ENCODE measurements at regions not wholly inside any gene's neighbourhood (a gene's known extent, or its start where the extent isn't known, plus 50 kb on each side); places are given as distances from the start of the nearest gene placed in this dataset.

DNA sequence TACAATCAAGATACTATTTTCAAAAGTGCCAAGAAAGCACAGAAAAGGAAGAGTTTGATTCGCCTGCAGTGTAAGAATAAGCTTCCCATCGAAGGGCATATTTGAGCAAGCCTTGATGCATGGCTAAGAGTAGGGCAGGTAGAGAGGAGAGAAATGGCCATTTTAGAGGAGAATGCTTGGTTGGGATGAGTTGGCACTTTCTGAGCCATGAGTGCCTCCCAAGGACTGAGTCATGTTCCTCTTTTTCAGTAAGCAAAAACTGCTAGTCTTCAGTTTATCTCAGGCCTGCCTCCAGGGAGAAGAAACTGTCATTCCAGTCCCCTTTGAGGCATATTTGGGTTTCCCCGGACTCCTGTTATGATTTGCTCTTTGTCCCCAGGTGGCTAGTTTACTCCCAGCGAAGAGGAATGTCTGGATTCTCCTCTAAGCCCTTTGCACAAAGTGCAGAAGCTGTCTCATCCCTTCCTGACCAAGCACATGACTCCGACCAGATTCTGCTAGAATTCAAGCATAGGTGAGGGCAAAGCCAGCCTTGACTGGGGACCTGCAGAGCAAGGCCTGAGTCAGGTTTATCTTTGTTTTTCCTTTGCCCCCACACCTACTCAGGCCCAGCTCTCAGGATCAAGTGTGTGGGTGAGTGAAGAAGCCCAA is 115.2 kb downstream of the TTC32 start:
- FAIRE-seq (no peak), DNase-seq (ENCODE audit: low spot score in 2 of 2) (no peak)

GRCh38 chr2:19785867-19786266 is 115.9 kb downstream of the TTC32 start:
- DNase-seq (ENCODE audit: low spot score in 2 of 2) = no peak
- no peak for FAIRE-seq

GRCh38 chr2:19785447-19785846 is 116.3 kb downstream of the TTC32 start:
- FAIRE-seq (no peak), DNase-seq (ENCODE audit: low spot score in 2 of 2) (no peak)

- FAIRE-seq = no peak
- no peak for DNase-seq (ENCODE audit: low spot score in 2 of 2)
Measured at GRCh38 chr2:19784456-19784855, 117.3 kb downstream of the TTC32 start.

DNA sequence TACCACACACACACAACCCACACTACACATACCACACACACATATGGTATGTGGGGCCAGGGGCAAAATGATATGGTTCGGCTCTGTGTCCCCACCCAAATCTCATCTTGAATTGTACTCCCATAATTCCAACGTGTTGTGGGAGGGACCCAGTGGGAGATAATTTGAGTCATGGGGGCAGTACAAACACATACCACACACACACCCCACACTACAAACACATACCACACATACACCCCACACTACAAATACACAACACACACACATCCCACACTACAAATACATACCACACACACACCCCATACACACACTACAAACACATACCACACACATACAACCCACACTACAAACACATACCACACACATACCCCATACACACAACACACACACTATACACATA is 117.8 kb downstream of the TTC32 start:
- DNase-seq (ENCODE audit: low spot score in 2 of 2) = no peak
- FAIRE-seq = no peak

DNA sequence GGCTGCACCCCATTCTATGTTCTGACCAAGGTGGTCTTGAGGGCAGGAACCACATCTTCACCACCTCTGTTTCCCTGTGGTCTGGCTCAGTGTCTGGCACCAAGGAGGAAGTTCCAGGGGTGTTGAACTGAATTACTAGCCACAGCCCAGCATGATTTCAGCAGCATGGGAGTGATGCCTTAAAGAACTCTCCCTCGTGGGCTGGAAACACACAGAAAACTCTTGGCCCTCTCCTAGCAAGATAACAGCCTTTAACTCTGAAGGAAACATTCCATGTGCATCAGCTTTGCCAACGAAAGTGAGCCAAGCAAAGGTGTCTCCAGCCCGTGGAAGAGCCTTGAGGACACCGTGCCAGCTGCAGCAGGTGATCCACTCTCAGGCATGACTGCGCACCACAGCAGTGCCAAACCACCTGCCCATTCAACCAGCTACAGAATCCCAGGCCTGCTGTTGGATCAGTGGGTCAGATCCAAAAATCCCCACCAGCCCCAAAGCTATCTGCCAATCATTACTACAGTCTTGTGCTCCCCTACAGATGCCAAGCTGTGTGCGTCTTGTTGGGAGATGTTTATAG is 124.8 kb downstream of the TTC32 start:
- DNase-seq (ENCODE audit: low spot score in 2 of 2) (no peak), FAIRE-seq (no peak)

DNA sequence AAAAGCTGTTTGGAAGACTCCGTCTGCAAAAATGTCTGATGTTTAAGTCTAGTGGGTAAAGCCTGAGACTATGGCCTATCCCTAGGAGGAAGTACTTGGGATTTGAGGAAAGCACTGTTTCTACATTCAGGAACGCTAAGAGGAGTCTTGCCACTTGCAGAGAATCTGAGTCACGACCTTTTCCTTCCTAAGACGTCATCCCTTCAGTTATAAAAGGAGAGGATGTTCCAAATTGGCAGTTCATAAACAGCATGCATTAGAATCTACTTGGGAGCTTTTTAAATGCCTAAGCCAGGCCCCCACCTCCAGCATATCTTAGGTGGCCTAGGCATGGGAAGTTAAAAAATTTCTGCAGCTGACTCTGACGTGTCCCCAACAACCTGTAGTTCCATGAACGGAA is 125.9 kb downstream of the TTC32 start:
- no peak for FAIRE-seq
- DNase-seq (ENCODE audit: low spot score in 2 of 2) = no peak

DNA sequence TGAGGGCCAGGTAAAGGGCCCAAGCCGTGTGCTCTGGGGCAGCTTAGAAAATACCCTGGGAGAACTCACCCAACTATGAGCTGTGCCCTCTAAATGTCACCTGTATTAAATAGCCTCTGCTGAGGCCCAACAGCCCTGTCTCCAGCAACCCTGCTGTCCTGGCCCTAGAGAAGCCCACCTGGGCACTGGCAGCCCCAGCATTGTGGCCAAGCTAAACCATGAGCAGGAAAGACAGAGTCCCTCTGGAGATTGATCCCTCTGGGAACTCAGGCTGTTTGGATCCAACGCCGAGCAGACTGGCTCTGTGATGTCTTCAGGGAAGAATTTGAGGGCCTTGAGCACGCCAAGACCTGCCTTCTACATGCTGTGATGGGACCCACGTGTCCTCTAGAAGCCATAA is 126.5 kb downstream of the TTC32 start:
- FAIRE-seq (no peak), DNase-seq (ENCODE audit: low spot score in 2 of 2) (no peak)

- no peak for FAIRE-seq
- no peak for DNase-seq (ENCODE audit: low spot score in 2 of 2)
Measured at GRCh38 chr2:19774805-19775176, 127.0 kb downstream of the TTC32 start.

- no peak for FAIRE-seq
- DNase-seq (ENCODE audit: low spot score in 2 of 2) = no peak
Measured at GRCh38 chr2:19772981-19773380, 128.8 kb downstream of the TTC32 start.

DNA sequence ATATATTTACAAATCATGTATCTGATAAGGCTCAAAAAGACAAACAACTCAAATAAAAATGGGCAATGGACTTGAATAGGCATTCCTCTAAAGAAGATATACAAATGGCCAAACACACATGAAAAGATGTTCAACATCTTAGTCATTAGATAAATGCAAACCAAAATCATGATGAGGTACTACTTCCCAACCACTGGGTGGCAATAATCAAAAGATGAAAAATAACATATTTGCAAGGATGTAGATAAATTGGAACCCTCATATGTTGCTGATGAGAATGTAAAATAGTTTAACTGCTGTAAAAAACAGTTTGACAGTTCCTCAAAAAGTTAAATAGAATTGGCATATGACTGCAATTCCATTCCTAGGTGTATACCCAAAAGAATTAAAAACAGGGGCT is 132.3 kb downstream of the TTC32 start:
- DNase-seq (ENCODE audit: low spot score in 2 of 2) (no peak), FAIRE-seq (no peak)

DNA sequence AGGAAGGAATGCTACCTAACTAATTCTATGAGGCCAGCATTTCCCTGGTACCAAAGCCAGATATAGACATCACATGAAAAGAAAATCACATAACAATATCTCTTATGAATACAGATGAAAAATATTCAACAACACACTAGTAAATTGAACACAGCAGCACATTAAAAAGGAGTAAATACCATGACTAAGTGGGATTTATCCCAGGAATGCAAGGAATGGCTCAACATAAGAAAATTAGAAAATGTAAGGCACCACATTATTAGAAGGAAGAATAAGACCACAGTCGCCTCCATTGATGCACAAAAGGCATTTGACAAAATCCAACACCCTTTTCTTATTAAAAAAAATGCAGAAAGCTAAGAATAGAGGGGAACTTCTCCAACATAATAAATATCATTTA is 133.9 kb downstream of the TTC32 start:
- no peak for FAIRE-seq
- no peak for DNase-seq (ENCODE audit: low spot score in 2 of 2)

DNA sequence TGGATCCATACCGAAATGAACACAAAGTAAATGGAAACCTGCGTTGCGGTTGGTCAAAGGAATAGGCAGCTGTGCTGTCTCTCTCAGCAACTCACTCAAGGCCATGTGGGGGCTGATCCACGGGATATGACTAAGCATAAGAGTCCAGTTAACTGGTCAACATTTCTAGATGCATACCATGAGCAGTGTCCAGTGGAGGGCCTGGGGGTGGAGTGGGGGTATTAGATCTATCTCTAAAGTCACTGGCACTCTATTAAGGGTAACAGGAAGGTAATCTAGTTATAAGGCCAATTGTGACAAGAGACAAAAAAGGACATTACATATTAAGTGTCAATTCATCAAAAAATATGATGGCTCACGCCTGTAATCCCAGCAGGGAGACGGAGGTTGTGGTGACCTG is 136.8 kb downstream of the TTC32 start:
- FAIRE-seq (no peak), DNase-seq (ENCODE audit: low spot score in 2 of 2) (no peak)

DNA sequence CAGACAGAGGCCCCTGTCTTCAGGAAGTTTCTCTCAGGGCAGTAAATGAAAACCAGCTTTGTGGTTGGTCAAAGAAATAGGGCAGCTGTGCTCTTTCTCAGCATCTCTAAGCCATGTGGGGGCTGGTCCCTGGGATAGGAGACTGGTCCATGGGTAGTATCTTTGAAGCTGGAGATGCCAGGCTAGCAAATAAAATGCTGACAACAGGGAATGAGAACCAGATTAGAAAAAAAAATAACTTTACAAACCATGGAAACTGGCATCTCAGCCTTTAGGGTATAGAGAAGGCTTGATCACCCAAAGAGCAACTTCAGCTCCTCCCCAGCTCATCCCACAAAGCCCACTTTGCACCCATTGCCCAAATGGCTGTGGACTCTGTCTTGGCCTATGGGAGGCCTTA is 138.1 kb downstream of the TTC32 start:
- FAIRE-seq = no peak

GRCh38 chr2:19762959-19763605 is 138.7 kb downstream of the TTC32 start:
- FAIRE-seq (no peak), DNase-seq (ENCODE audit: low spot score in 2 of 2) (no peak)

More for the DNA sequence above, 138.1 kb downstream of the TTC32 start:
- DNase-seq (ENCODE audit: low spot score in 2 of 2) = no peak

GRCh38 chr2:19762142-19762541 is 139.6 kb downstream of the TTC32 start:
- FAIRE-seq (no peak), DNase-seq (ENCODE audit: low spot score in 2 of 2) (no peak)

- FAIRE-seq (no peak), DNase-seq (ENCODE audit: low spot score in 2 of 2) (no peak)
Measured at GRCh38 chr2:19759880-19760279, 141.9 kb downstream of the TTC32 start.

DNA sequence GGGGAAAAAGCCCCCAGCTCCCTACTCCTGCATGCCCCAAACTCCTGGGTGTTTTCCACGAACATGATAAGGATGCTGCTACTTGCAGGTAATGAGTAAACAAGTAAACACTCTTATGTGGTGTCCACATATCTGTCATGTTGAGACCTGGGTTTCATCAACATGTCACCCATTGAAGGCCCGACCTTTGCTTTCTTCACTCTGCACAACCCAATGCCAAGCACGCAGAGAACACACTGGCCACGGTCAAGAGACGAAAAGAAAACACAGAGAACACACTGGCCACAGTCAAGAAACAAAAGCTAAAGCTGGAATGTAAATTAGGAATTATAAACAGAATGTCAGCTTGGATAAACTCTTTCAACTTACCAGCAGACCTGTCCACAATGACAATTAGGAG is 143.1 kb downstream of the TTC32 start:
- FAIRE-seq = no peak
- no peak for DNase-seq (ENCODE audit: low spot score in 2 of 2)

GRCh38 chr2:19757586-19757985 is 144.2 kb downstream of the TTC32 start:
- DNase-seq (ENCODE audit: low spot score in 2 of 2) = no peak
- FAIRE-seq = no peak

DNA sequence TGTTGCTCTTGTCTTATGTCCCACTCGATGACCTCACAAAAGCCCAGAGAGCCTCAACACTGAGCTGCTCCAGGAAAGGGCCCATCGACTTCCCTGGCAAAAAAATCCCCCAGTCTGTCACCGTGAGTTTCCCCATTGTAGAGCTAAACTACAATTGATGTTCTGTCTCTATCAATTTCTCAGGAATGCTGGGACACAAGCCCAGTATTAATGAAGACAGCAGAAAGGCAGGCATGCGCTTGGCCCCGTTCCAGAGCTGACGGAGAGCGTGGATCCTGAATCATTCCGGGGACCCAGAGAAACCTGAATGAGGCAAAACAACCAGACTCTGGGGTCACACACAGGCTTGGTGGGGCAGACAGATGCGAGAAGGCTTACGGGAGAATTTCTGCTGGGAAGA is 146.9 kb downstream of the TTC32 start:
- DNase-seq (ENCODE audit: low spot score in 2 of 2) = no peak
- FAIRE-seq = no peak

DNA sequence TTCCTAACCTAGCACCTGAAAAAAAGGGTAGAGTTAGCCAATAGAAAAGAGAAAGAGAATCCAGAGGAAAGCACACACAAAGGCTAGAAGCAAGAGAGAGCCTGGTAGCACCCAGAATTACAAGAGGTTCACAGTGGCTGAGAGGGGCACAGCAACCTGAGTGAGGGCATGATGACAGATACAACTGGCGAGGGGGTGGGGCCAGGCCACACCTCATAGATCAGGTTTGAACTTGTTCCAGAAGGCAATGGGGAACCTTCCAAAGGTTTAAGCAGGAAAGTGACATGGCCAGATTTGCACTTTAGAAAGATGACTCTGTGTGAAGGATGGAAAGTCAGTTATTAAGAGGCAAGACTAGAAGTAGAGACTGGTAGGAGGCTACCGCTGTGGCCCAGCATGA is 148.0 kb downstream of the TTC32 start:
- no peak for DNase-seq (ENCODE audit: low spot score in 2 of 2)
- FAIRE-seq = no peak

- no peak for FAIRE-seq
- no peak for DNase-seq (ENCODE audit: low spot score in 2 of 2)
Measured at GRCh38 chr2:19753314-19753713, 148.5 kb downstream of the TTC32 start.
